GM23338 (cell line): ENCODE measurements at regions not wholly inside any gene's neighbourhood (a gene's known extent, or its start where the extent isn't known, plus 50 kb on each side); places are given as distances from the start of the nearest gene placed in this dataset.

Experiments
- ATAC-seq: fragments of 200-7000 bp; cut with Tn5 transposase; 3 replicates; pipeline ENCODE4 v1.9.1; 2020
- DNase-seq: peaks from one replicate; pipeline ENCODE4 v3.0.0-alpha.2; 2015; ENCODE audit warnings: low spot score
- H2AFZ ChIP-seq: fragments of 200-600 bp; sonication (generic); 2 replicates; pipeline ENCODE4 v1.8.0; 2016; ENCODE audit warnings: antibody characterized with exemption, mild to moderate bottlenecking, moderate library complexity
- H3F3A ChIP-seq: fragments of 200-600 bp; sonication (generic); replicated peaks from 2 replicates; pipeline ENCODE4 v1.8.0; 2017; ENCODE audit warnings: antibody characterized with exemption, mixed run types, low read depth
- H3K27ac ChIP-seq: fragments of 200-600 bp; sonication (generic); 2 replicates; pipeline ENCODE4 v1.6.1; 2016; ENCODE audit warnings: low read depth
- H3K27me3 ChIP-seq: fragments of 200-600 bp; sonication (generic); 2 replicates; pipeline ENCODE4 v1.8.0; 2016; ENCODE audit warnings: mild to moderate bottlenecking, mixed run types, moderate library complexity; ENCODE audit not compliant: insufficient read depth
- H3K36me3 ChIP-seq: fragments of 200-600 bp; sonication (generic); 2 replicates; pipeline ENCODE4 v1.8.0; 2016; ENCODE audit warnings: mild to moderate bottlenecking; ENCODE audit not compliant: insufficient read depth
- H3K4me1 ChIP-seq: fragments of 200-600 bp; sonication (generic); 2 replicates; pipeline ENCODE4 v1.8.0; 2016; ENCODE audit warnings: mild to moderate bottlenecking, moderate library complexity; ENCODE audit not compliant: insufficient read depth
- H3K4me2 ChIP-seq: fragments of 200-600 bp; sonication (generic); 2 replicates; pipeline ENCODE4 v1.7.1; 2017; ENCODE audit warnings: mixed run types
- H3K4me3 ChIP-seq: fragments of 200-600 bp; sonication (generic); 2 replicates; pipeline ENCODE4 v1.6.1; 2016; ENCODE audit warnings: mixed run types
- H3K79me2 ChIP-seq: fragments of 200-600 bp; sonication (generic); replicated peaks from 2 replicates; pipeline ENCODE4 v1.8.0; 2017; ENCODE audit warnings: mild to moderate bottlenecking; ENCODE audit not compliant: insufficient read depth
- H3K9me2 ChIP-seq: fragments of 200-600 bp; sonication (generic); 2 replicates; pipeline ENCODE4 v1.8.0; 2017; ENCODE audit not compliant: insufficient read depth
- H4K20me1 ChIP-seq: fragments of 200-600 bp; sonication (generic); replicated peaks from 2 replicates; pipeline ENCODE4 v1.8.0; 2017; ENCODE audit warnings: mild to moderate bottlenecking; ENCODE audit not compliant: insufficient read depth
- H3K27ac Mint-ChIP-seq: 2 replicates; pipeline ENCODE4 v1.8.0; 2020; ENCODE audit warnings: inconsistent platforms, mild to moderate bottlenecking, moderate library complexity, mixed read lengths
- H3K27me3 Mint-ChIP-seq: 3 replicates; pipeline ENCODE4 v1.8.0; 2022; ENCODE audit warnings: low read depth, mild to moderate bottlenecking, moderate library complexity, mixed read lengths, inconsistent platforms; ENCODE audit not compliant: insufficient read depth, poor library complexity
- H3K36me3 Mint-ChIP-seq: 3 replicates; pipeline ENCODE4 v1.8.0; 2021; ENCODE audit warnings: low read depth, mild to moderate bottlenecking, inconsistent platforms, moderate library complexity, mixed read lengths
- H3K4me1 Mint-ChIP-seq: 3 replicates; pipeline ENCODE4 v1.8.0; 2020; ENCODE audit warnings: mild to moderate bottlenecking, inconsistent platforms, mixed read lengths
- H3K4me3 Mint-ChIP-seq: 3 replicates; pipeline ENCODE4 v1.8.0; 2021; ENCODE audit warnings: moderate library complexity, mild to moderate bottlenecking, inconsistent platforms, mixed read lengths
- H3K9me3 Mint-ChIP-seq: 3 replicates; pipeline ENCODE4 v1.8.0; 2020; ENCODE audit warnings: moderate library complexity, mild to moderate bottlenecking, inconsistent platforms, mixed read lengths
- CREB1 ChIP-seq: fragments of 250-450 bp; sonication (Bioruptor Pico); IDR thresholded peaks from 2 replicates; pipeline ENCODE4 v1.5.0; 2020; ENCODE audit warnings: low read depth, mild to moderate bottlenecking, moderate library complexity
- EZH2 ChIP-seq: fragments of 200-600 bp; sonication (generic); IDR thresholded peaks from one replicate; pipeline ENCODE4 v1.8.0; 2017; ENCODE audit warnings: antibody characterized with exemption, mild to moderate bottlenecking, low read depth; ENCODE audit not compliant: unreplicated experiment
- EZH2phosphoT487 ChIP-seq: fragments of 200-600 bp; sonication (generic); IDR thresholded peaks from one replicate; pipeline ENCODE4 v1.8.1; 2018; ENCODE audit warnings: antibody characterized with exemption; ENCODE audit not compliant: unreplicated experiment
- JUNB ChIP-seq: IDR thresholded peaks from one replicate; pipeline ENCODE4 v1.6.1; 2016; ENCODE audit warnings: antibody characterized with exemption; ENCODE audit not compliant: unreplicated experiment
- STAT1 ChIP-seq: IDR thresholded peaks from one replicate; pipeline ENCODE4 v1.6.1; 2016; ENCODE audit warnings: antibody characterized with exemption; ENCODE audit not compliant: unreplicated experiment
- ZNF114 ChIP-seq: fragments of 250-450 bp; sonication (Bioruptor Pico); IDR thresholded peaks from 2 replicates; pipeline ENCODE4 v1.5.0; 2020; ENCODE audit warnings: mild to moderate bottlenecking, moderate library complexity
- ZNF331 ChIP-seq: fragments of 250-450 bp; sonication (Bioruptor Pico); IDR thresholded peaks from 2 replicates; pipeline ENCODE4 v1.5.0; 2020; ENCODE audit warnings: low read depth, mild to moderate bottlenecking, moderate library complexity
- TF ChIP-seq, protein P1 (sequence below), 2 experiments: fragments of 200-600 bp in 1 of 2; sonication (generic) in 1 of 2; conservative IDR thresholded peaks; 2 replicates each; pipeline versions ENCODE4 v1.5.1 to v1.6.1; 2016 to 2017; ENCODE audit warnings: antibody characterized with exemption in 2 of 2, low read depth in 2 of 2, mild to moderate bottlenecking in 2 of 2, moderate library complexity in 1 of 2
- TF ChIP-seq, protein P2 (sequence below): IDR thresholded peaks from one replicate; pipeline ENCODE4 v1.6.1; 2018; ENCODE audit warnings: antibody characterized with exemption; ENCODE audit not compliant: unreplicated experiment

DNA sequence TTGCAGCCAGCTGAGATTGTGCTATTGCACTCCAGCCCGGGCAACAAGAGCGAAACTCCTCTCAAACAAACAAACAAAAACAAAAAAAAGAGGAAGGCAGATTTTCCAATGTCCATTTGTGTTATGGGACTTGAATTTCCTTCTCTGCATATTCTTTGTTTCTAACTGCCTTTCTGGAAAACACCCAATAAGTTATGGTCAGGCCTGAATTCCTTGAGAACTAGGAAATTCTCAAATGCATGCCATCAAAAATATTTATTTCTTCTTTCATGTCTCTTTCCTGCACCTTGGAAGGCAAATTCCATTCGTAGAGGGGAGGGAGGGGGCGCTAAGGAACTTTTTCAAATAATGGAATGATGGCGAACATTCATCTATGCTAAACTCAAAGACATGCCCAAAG is 117.6 kb upstream of the TMCC3 start:
- no peaks in the 10 kb centered on the region; the same call in 2 of the 3 replicates for H3K9me3 Mint-ChIP-seq
- Histone ChIP-seq H3K4me1 (peaks cover 29% of the 10 kb centered on the region), H3K4me3 (no peak overlapping the region), H4K20me1 (no peaks in the 10 kb centered on the region), H3K79me2 (no peaks in the 10 kb centered on the region), H3F3A (no peaks in the 10 kb centered on the region), H3K4me2 (no peak overlapping the region), H3K9me2 (no peaks in the 10 kb centered on the region), H3K27ac (no peak overlapping the region), H3K36me3 (no peaks in the 10 kb centered on the region), H3K27me3 (no peaks in the 10 kb centered on the region), H2AFZ (no peak overlapping the region)
- DNase-seq (no peak), ATAC-seq (no peak)
- H3K27ac Mint-ChIP-seq, result no peak overlapping the region
- peaks cover 8% of the 10 kb centered on the region for H3K27me3 Mint-ChIP-seq
- H3K4me1 Mint-ChIP-seq, result peaks cover 35% of the 10 kb centered on the region
- TF ChIP-seq ZNF114 (CRISPR knock-in tag), result no peak
- TF ChIP-seq, protein P1, sequence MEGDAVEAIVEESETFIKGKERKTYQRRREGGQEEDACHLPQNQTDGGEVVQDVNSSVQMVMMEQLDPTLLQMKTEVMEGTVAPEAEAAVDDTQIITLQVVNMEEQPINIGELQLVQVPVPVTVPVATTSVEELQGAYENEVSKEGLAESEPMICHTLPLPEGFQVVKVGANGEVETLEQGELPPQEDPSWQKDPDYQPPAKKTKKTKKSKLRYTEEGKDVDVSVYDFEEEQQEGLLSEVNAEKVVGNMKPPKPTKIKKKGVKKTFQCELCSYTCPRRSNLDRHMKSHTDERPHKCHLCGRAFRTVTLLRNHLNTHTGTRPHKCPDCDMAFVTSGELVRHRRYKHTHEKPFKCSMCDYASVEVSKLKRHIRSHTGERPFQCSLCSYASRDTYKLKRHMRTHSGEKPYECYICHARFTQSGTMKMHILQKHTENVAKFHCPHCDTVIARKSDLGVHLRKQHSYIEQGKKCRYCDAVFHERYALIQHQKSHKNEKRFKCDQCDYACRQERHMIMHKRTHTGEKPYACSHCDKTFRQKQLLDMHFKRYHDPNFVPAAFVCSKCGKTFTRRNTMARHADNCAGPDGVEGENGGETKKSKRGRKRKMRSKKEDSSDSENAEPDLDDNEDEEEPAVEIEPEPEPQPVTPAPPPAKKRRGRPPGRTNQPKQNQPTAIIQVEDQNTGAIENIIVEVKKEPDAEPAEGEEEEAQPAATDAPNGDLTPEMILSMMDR (conservative IDR thresholded peaks at IDR 0.05; ENCODE audit: low read depth in 2 of 2), result 0 out of 4 replicates have a peak, but pooled peaks of 1 of the 2 experiments have one; percentile 13
- no peaks in the 10 kb centered on the region for H3K36me3 Mint-ChIP-seq
- no peak overlapping the region for H3K4me3 Mint-ChIP-seq

DNA sequence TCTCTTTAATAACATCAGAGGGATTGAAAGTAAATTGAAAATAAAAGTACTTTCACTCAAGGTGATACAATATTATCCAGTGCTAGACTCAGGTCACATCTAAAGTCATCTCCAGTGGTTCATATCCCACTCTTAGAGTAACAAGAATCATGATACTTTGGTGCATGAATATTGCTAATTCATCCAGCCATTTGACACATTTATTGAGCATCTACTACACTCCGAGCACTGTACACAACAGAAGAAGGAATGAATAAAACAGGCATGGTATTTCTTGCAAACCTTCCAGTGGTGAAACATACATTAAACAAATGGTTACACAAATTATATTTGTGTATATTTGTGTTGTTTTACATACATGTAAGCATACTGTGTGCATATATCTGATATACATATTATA is 116.0 kb upstream of the TMCC3 start:
- Histone ChIP-seq H3K4me3 (no peak overlapping the region), H3K4me1 (peaks cover 21% of the 10 kb centered on the region), H3K27ac (no peak overlapping the region), H3K4me2 (no peak overlapping the region), H3K9me2 (no peaks in the 10 kb centered on the region), H2AFZ (no peak overlapping the region), H3K27me3 (no peaks in the 10 kb centered on the region), H4K20me1 (no peaks in the 10 kb centered on the region), H3F3A (no peaks in the 10 kb centered on the region), H3K36me3 (no peaks in the 10 kb centered on the region), H3K79me2 (no peaks in the 10 kb centered on the region)
- H3K4me3 Mint-ChIP-seq, result no peak overlapping the region
- H3K9me3 Mint-ChIP-seq, result no peaks in the 10 kb centered on the region; the same call in 2 of the 3 replicates
- peaks cover 31% of the 10 kb centered on the region for H3K4me1 Mint-ChIP-seq
- H3K36me3 Mint-ChIP-seq, result no peaks in the 10 kb centered on the region
- DNase-seq, result no peak
- H3K27ac Mint-ChIP-seq, result no peak overlapping the region
- peaks cover 10% of the 10 kb centered on the region for H3K27me3 Mint-ChIP-seq
- ATAC-seq, result no peak
- no peak for TF ChIP-seq ZNF114 (CRISPR knock-in tag)
- no peak for TF ChIP-seq JUNB
- no peak for TF ChIP-seq EZH2
- TF ChIP-seq STAT1, result no peak
- no peak for TF ChIP-seq CREB1
- TF ChIP-seq, protein P1 (conservative IDR thresholded peaks at IDR 0.05; ENCODE audit: low read depth in 2 of 2), result no peak
- TF ChIP-seq EZH2phosphoT487, result no peak
- TF ChIP-seq, protein P2, sequence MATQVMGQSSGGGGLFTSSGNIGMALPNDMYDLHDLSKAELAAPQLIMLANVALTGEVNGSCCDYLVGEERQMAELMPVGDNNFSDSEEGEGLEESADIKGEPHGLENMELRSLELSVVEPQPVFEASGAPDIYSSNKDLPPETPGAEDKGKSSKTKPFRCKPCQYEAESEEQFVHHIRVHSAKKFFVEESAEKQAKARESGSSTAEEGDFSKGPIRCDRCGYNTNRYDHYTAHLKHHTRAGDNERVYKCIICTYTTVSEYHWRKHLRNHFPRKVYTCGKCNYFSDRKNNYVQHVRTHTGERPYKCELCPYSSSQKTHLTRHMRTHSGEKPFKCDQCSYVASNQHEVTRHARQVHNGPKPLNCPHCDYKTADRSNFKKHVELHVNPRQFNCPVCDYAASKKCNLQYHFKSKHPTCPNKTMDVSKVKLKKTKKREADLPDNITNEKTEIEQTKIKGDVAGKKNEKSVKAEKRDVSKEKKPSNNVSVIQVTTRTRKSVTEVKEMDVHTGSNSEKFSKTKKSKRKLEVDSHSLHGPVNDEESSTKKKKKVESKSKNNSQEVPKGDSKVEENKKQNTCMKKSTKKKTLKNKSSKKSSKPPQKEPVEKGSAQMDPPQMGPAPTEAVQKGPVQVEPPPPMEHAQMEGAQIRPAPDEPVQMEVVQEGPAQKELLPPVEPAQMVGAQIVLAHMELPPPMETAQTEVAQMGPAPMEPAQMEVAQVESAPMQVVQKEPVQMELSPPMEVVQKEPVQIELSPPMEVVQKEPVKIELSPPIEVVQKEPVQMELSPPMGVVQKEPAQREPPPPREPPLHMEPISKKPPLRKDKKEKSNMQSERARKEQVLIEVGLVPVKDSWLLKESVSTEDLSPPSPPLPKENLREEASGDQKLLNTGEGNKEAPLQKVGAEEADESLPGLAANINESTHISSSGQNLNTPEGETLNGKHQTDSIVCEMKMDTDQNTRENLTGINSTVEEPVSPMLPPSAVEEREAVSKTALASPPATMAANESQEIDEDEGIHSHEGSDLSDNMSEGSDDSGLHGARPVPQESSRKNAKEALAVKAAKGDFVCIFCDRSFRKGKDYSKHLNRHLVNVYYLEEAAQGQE, result no peak
- no peak for TF ChIP-seq ZNF331
